Adrenal gland (tissue), 9 donors: ENCODE measurements at regions not wholly inside any gene's neighbourhood (a gene's known extent, or its start where the extent isn't known, plus 50 kb on each side); places are given as distances from the start of the nearest gene placed in this dataset.
A peak's percentile ranks its signal among the peaks of the same experiment; 100 is the strongest.

Experiments
- DNase-seq, 7 donors: peaks; one replicate each; pipeline ENCODE4 v3.0.0-alpha.2; 2019 to 2020
- H3K27ac ChIP-seq, 5 donors: fragments of 200-600 bp; sonication (generic) in 4 of 5; 1 replicate in 3 of 5; 2 replicates in 2 of 5; pipeline versions ENCODE4 v1.5.1 to v1.8.0; 2016 to 2020; ENCODE audit warnings: mild to moderate bottlenecking in 1 of 5
- H3K27me3 ChIP-seq: fragments of 200-600 bp; 2 replicates; pipeline ENCODE4 v1.8.0; 2021
- H3K36me3 ChIP-seq, 2 donors: fragments of 200-600 bp; replicated peaks in 1 of 2; 1 replicate in 1 of 2; 2 replicates in 1 of 2; pipeline versions ENCODE4 v1.5.1 to v1.8.0; 2018 to 2022
- H3K4me1 ChIP-seq, 2 donors: fragments of 200-600 bp; replicated peaks in 1 of 2; 1 replicate in 1 of 2; 2 replicates in 1 of 2; pipeline versions ENCODE4 v1.5.1 to v1.8.0; 2018 to 2021
- H3K4me3 ChIP-seq, 4 donors: fragments of 200-600 bp; sonication (generic) in 3 of 4; one replicate each; pipeline ENCODE4 v1.5.1; 2016 to 2018
- H3K9me3 ChIP-seq, 3 donors: fragments of 200-600 bp; sonication (generic) in 1 of 3; replicated peaks in 1 of 3; 1 replicate in 2 of 3; 2 replicates in 1 of 3; pipeline versions ENCODE4 v1.5.1 to v1.8.0; 2016 to 2021
- CTCF ChIP-seq, 6 experiments: fragments of 450-650 bp in 4 of 6; fragments of 200-600 bp in 2 of 6; sonication (generic) in 1 of 6; IDR thresholded peaks; 1 replicate in 5 of 6; 2 replicates in 1 of 6; pipeline versions ENCODE4 v1.5.1 to v1.8.0; 2016 to 2021; ENCODE audit warnings: antibody characterized with exemption in 6 of 6, mild to moderate bottlenecking in 2 of 6, moderate library complexity in 1 of 6
- POLR2A ChIP-seq, 2 donors: fragments of 450-650 bp; IDR thresholded peaks; one replicate each; pipeline ENCODE4 v1.6.1; 2017; ENCODE audit warnings: antibody characterized with exemption in 2 of 2, mild to moderate bottlenecking in 2 of 2, moderate library complexity in 1 of 2
- WGBS, 4 donors: extraction: QIAGEN DNeasy Blood & Tissue Kit in 2 of 4; methylation state at CpG; one replicate each; pipeline versions ENCODE4 v1.1.5 to v1.1.7; 2013 to 2017; 5-methylcytosine and 5-hydroxymethylcytosine counted together
- intact Hi-C, 2 donors: fragments of 100-400 bp; cut with DNase I; formaldehyde crosslinking; loops; one replicate each; pipeline versions ENCODE4 v1.14.1 to v1.15.0; 2022 to 2023
- donor health status: healthy with polysubstance abuse.
- donor health status: Bipolar disorder and iron deficiency.
- donor health status: DM: yes; HTN: yes; CAD: no.
- donor health status: DM: no; HTN: no; CAD: no.
- donor health status: DM: no; HTN: no; CAD: no.

DNA sequence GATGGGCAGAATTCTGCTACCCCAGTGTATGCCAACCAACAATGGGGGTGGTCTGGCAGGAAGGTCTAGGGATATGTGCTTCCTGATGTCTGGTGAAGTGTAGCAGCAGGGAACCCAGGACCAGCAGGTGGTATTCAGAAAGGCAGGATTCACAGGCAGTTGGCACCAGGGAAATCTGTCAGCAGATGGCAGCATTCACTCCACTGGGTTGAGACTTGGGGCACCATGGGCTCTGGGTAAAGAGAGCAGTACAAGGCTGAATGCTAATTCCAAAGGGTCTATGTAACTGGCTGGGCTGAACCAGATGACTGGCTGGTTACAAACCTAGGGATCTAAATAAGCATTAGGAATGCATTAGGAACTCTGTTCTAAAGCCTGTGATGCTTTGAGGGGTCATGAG is 466.9 kb upstream of the STXBP6 start:
- TF ChIP-seq POLR2A (IDR thresholded peaks at IDR 0.05) (no peak), CTCF (IDR thresholded peaks at IDR 0.05) (no peak)
- Histone ChIP-seq H3K27me3 (no peaks in the 10 kb centered on the region), H3K4me1 (peaks cover 0 to 14% of the 10 kb centered on the region in 2 donors), H3K36me3 (no peaks in the 10 kb centered on the region), H3K4me3 (no peak overlapping the region), H3K9me3 (no peaks in the 10 kb centered on the region), H3K27ac (no peak overlapping the region)
- intact Hi-C loops = no loop called here
- peak in 2 of 7 donors; percentile 9 to 12 for DNase-seq

DNA sequence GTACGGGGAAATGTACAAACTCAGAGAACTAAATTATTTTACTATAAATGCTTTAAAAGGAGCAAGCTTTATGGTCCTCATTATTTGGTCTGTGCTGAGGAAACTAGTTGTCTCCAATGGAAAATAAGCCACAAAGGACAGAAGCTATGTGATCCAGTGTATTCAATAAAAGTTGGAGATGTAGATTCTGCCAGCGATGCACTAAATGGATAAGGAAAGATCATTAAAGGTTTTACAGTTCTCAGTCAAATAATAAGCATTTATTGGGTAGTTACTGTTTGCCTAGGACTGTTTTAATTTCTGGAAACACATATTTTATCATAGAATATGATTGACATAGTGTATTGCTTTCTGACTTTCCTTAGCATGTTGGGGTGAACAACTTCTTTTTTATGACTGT is 458.9 kb upstream of the STXBP6 start:
- TF ChIP-seq CTCF (IDR thresholded peaks at IDR 0.05) = no peak
- no peak for TF ChIP-seq POLR2A (IDR thresholded peaks at IDR 0.05)
- Histone ChIP-seq H3K36me3 (no peaks in the 10 kb centered on the region), H3K4me1 (no peaks in the 10 kb centered on the region), H3K9me3 (no peaks in the 10 kb centered on the region), H3K4me3 (no peak overlapping the region), H3K27me3 (no peaks in the 10 kb centered on the region), H3K27ac (no peak overlapping the region)
- WGBS, 4 donors = 81 to 91% (median 87%) methylated on average over 2 of the region's 2 CpGs
- intact Hi-C loops = no loop called here
- DNase-seq = no peak

DNA sequence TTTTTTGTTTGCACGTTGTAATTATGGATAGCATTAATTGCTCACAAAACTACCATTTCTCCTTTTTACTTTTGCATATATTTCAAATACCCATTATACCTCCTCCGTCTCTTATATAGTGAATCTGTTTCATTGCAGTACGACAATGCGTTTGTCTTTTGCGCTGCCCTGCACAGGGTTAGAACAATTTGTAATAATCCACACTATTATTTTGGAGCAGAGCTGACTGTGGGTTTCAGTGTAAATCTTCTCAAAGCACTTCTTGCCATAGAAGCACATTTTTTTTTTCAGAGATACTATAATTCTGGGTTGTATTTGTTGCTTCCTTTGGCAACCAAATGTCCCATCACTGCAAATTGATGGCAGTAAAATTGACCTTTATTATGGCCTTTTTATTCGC is 451.8 kb upstream of the STXBP6 start:
- TF ChIP-seq CTCF (IDR thresholded peaks at IDR 0.05) = no peak
- TF ChIP-seq POLR2A (IDR thresholded peaks at IDR 0.05) = no peak
- no peaks in the 10 kb centered on the region for H3K27me3 ChIP-seq
- no peaks in the 10 kb centered on the region for H3K36me3 ChIP-seq
- H3K27ac ChIP-seq = no peak overlapping the region
- no peak for DNase-seq
- H3K4me3 ChIP-seq = no peak overlapping the region
- no peaks in the 10 kb centered on the region for H3K9me3 ChIP-seq
- 78 to 86% (median 83%) methylated on average over 6 of the region's 6 CpGs for WGBS, 4 donors
- intact Hi-C loops = no loop called here
- H3K4me1 ChIP-seq = no peaks in the 10 kb centered on the region

DNA sequence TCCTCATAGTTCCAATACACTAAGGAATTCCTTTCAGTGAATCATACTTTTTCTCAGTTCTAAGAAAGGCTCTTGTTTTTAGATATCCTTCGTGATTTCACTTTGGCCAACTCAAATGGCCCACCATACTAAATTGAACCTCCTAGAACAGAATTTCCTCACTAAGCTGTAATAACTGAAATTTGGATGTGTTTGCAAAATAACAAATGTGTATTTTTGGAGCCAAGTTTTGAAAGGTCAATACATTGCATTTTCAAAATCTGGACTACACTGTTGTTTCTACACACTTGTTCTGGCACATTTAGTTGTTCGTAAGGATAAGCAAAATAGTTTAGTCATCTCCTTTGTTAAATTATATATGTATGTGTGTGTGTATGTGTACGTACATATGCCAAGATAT is 439.0 kb upstream of the STXBP6 start:
- WGBS, 4 donors = 64 to 70% (median 67%) methylated on average over 3 of the region's 3 CpGs

More for the DNA sequence above, 439.0 kb upstream of the STXBP6 start:
- H3K36me3 ChIP-seq = no peaks in the 10 kb centered on the region
- intact Hi-C loops = no loop called here
- H3K9me3 ChIP-seq = peaks cover 0 to 6% (median 0%) of the 10 kb centered on the region in 3 donors
- no peaks in the 10 kb centered on the region for H3K27me3 ChIP-seq
- no peaks in the 10 kb centered on the region for H3K4me1 ChIP-seq
- H3K27ac ChIP-seq = no peak overlapping the region
- TF ChIP-seq CTCF (IDR thresholded peaks at IDR 0.05) (no peak), POLR2A (IDR thresholded peaks at IDR 0.05) (no peak)
- no peak for DNase-seq
- no peak overlapping the region for H3K4me3 ChIP-seq
